ENCODE measurements at regions not wholly inside any gene's neighbourhood (a gene's known extent, or its start where the extent isn't known, plus 50 kb on each side); places are given as distances from the start of the nearest gene placed in this dataset.

DNA sequence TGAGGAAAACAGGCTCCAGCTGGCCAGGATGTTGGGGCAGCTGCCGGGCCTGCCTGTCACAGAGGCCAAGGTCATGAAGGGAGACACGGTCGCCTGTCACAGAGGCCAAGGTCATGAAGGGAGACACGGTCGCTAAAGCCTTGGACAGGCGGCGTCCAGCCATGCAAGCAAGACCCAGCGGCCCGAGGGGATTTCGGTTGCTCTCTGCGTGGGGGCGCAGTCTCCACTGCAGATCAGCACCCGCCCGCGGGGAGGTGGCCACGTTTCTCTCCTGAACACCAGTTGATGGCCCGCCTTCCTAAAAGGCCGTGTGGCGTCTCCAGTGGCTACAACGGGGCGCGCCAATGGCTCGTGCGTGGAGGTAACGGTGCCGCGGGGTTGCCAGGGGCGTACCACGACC lies 67.0 kb upstream of the PCGF5 start:
- TF ChIP-seq, protein P1, sequence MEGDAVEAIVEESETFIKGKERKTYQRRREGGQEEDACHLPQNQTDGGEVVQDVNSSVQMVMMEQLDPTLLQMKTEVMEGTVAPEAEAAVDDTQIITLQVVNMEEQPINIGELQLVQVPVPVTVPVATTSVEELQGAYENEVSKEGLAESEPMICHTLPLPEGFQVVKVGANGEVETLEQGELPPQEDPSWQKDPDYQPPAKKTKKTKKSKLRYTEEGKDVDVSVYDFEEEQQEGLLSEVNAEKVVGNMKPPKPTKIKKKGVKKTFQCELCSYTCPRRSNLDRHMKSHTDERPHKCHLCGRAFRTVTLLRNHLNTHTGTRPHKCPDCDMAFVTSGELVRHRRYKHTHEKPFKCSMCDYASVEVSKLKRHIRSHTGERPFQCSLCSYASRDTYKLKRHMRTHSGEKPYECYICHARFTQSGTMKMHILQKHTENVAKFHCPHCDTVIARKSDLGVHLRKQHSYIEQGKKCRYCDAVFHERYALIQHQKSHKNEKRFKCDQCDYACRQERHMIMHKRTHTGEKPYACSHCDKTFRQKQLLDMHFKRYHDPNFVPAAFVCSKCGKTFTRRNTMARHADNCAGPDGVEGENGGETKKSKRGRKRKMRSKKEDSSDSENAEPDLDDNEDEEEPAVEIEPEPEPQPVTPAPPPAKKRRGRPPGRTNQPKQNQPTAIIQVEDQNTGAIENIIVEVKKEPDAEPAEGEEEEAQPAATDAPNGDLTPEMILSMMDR (IDR thresholded peaks at IDR 0.05) = no peak
- no peaks in the 10 kb centered on the region for H3K36me3 Mint-ChIP-seq (ENCODE audit: low read depth)
- intact Hi-C loops (cut with micrococcal nuclease) = no loop called here
- DNase-seq (no peak), ATAC-seq (no peak)
- H3K4me1 Mint-ChIP-seq (ENCODE audit: low read depth) = no peaks in the 10 kb centered on the region
- CTCF ChIA-PET = interaction anchor here (2.0 to 3.2 kb wide), 2 partner anchors 8 to 98 kb away, joined by 6 to 13 read pairs; no protein-coding TSS in a partner anchor
- H3K27me3 Mint-ChIP-seq = no peaks in the 10 kb centered on the region
- H3K4me3 Mint-ChIP-seq = no peak overlapping the region
- H3K9me3 Mint-ChIP-seq = no peaks in the 10 kb centered on the region
- H3K27ac Mint-ChIP-seq = no peak overlapping the region
- POLR2A ChIA-PET = interaction anchor here (0.8 kb wide), 1 partner anchor 10 kb away, joined by 4 read pairs; no protein-coding TSS in a partner anchor

DNA sequence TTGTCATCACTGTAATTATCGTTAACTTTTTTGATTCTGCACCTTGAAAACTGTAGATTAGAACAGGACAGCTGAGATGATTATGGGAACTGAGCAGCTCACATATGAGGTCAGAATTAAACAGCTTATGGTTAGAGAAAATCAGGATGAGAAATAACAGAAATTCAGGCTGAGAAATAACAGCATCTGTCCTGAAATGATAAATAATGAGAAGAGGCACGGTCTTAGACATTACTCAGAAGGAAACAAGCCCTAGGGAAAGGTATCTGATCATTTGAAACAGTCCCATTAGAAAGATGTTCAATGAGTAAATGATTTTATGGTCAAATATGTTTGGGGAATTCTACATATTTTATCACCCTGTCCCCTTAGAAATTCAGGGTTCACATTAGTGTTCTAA lies 65.6 kb upstream of the PCGF5 start:
- H3K36me3 Mint-ChIP-seq (ENCODE audit: low read depth) = no peaks in the 10 kb centered on the region
- ATAC-seq (no peak), DNase-seq (no peak)
- intact Hi-C loops (cut with micrococcal nuclease) = no loop called here
- peaks cover 3% of the 10 kb centered on the region for H3K4me1 Mint-ChIP-seq (ENCODE audit: low read depth)
- H3K4me3 Mint-ChIP-seq = no peak overlapping the region
- TF ChIP-seq, protein P1 (IDR thresholded peaks at IDR 0.05) = no peak
- H3K27me3 Mint-ChIP-seq = no peaks in the 10 kb centered on the region
- no peak overlapping the region for H3K27ac Mint-ChIP-seq
- POLR2A ChIA-PET = no interaction called here
- H3K9me3 Mint-ChIP-seq = no peaks in the 10 kb centered on the region
- CTCF ChIA-PET = no interaction called here

DNA sequence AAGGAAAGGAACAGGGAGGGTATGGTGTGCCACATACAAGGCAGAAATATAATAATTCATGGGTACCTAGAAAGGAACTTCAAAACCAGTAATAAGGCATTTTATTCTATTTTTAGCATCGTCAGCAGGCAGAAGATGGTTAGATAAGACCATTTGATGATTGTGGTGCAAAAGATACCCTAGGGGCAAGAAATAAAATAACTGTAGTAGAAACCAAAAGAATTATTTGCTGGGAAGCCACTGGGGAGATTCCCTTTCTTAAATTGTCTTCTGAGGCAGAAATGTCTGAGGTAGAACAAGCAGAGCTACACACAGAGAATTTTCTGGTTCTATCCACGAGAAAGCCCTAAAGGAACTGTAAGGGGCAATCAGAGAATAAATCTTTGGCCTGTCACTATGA lies 64.3 kb upstream of the PCGF5 start:
- H3K4me3 Mint-ChIP-seq = no peak overlapping the region
- peaks cover 3% of the 10 kb centered on the region for H3K4me1 Mint-ChIP-seq (ENCODE audit: low read depth)
- TF ChIP-seq, protein P1 (IDR thresholded peaks at IDR 0.05) = no peak
- intact Hi-C loops (cut with micrococcal nuclease) = no loop called here
- CTCF ChIA-PET = interaction anchor here (1.1 to 1.4 kb wide), 2 partner anchors 72 to 92 kb away, joined by 3 read pairs; no protein-coding TSS in a partner anchor
- H3K36me3 Mint-ChIP-seq (ENCODE audit: low read depth) = no peaks in the 10 kb centered on the region
- no peaks in the 10 kb centered on the region for H3K9me3 Mint-ChIP-seq
- no peak for ATAC-seq
- no peak overlapping the region for H3K27ac Mint-ChIP-seq
- no peak for DNase-seq
- POLR2A ChIA-PET = no interaction called here
- no peaks in the 10 kb centered on the region for H3K27me3 Mint-ChIP-seq

DNA sequence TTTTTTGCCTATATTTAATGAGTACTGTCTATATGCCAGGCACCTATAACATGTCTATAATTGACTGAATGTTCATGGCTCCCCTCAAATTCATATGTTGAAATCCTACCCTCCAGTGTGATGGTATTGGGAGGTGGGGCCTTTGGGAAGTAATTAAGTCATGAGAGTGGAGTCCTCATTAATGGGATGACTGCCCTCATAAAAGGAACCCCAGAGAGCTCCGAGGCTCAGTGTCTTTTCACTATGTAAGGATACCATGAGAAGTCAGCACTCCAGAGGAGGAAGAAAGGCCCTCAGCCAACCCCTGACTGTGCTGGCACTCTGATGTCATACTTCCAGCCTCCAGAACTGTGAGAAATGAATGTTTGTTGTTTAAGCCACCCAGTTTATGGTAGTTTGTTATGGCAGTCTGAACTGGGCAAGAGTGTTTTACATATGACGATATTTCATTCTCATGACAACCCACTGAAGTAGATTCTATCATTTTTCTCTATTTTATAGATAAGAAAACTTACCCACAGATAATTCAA lies 61.1 kb upstream of the PCGF5 start:
- no peak for ATAC-seq
- H3K4me3 Mint-ChIP-seq = no peak overlapping the region
- H3K36me3 Mint-ChIP-seq (ENCODE audit: low read depth) = no peaks in the 10 kb centered on the region
- no peak overlapping the region for H3K27ac Mint-ChIP-seq
- no peak for DNase-seq
- ChIA-PET CTCF (interaction anchor here (1.1 to 1.7 kb wide), 5 partner anchors 91 to 247 kb away, joined by 3 to 7 read pairs (median 4); no protein-coding TSS in a partner anchor), POLR2A (no interaction called here)
- peaks cover 15% of the 10 kb centered on the region for H3K4me1 Mint-ChIP-seq (ENCODE audit: low read depth)
- no peaks in the 10 kb centered on the region for H3K9me3 Mint-ChIP-seq
- H3K27me3 Mint-ChIP-seq = no peaks in the 10 kb centered on the region
- TF ChIP-seq, protein P1 (IDR thresholded peaks at IDR 0.05) = no peak
- intact Hi-C loops (cut with micrococcal nuclease) = no loop called here

DNA sequence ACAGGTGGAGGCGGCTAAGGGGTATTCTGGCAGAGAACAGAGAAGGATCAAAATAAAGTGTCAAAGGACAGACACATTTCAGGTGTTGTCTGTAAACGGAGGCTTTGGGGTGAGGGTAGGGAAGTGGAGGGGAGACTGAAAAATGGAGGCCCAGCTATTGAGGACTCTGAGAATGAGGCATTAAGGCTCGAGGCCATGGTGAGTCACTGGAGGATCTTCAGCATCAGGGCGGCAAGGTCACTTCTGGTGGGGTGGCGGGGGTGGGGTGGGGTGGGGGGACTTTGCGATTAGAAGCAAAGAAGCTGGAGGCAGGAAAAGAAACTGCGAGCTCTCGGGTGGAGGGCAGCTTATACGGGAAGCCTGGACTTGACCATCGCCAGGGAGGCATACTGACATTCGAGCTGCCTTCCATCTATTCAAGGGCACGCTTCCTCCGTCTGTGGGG lies 58.4 kb upstream of the PCGF5 start:
- ATAC-seq (peak; percentile 34), DNase-seq (peak; percentile 61)
- no peaks in the 10 kb centered on the region for H3K36me3 Mint-ChIP-seq (ENCODE audit: low read depth)
- ChIA-PET POLR2A (interaction anchor here (0.6 to 2.7 kb wide), 14 partner anchors 9 to 155 kb away, joined by 3 to 17 read pairs (median 4); partner anchors contain the start of gene PCGF5), CTCF (interaction anchor here (0.6 to 3.2 kb wide), 12 partner anchors 9 to 1306 kb away, joined by 3 to 26 read pairs (median 3); no protein-coding TSS in a partner anchor)
- intact Hi-C loops (cut with micrococcal nuclease) = loop anchor here (5.0 kb wide), 2 partner anchors 40 to 85 kb away; no protein-coding TSS in a partner anchor
- H3K9me3 Mint-ChIP-seq = no peaks in the 10 kb centered on the region
- peak overlapping the region; percentile 81 for H3K4me3 Mint-ChIP-seq
- H3K27ac Mint-ChIP-seq = peak overlapping the region; percentile 93
- TF ChIP-seq, protein P1 (IDR thresholded peaks at IDR 0.05) = no peak
- H3K27me3 Mint-ChIP-seq = no peaks in the 10 kb centered on the region
- peaks cover 35% of the 10 kb centered on the region for H3K4me1 Mint-ChIP-seq (ENCODE audit: low read depth)
